Endothelial cell of umbilical vein (primary cell): ENCODE measurements at regions not wholly inside any gene's neighbourhood (a gene's known extent, or its start where the extent isn't known, plus 50 kb on each side); places are given as distances from the start of the nearest gene placed in this dataset.

Experiments used
- EZH2 ChIP-seq: IDR thresholded peaks from 2 replicates; pipeline ENCODE4 v1.6.1; 2012; ENCODE audit warnings: borderline replicate concordance, low read depth, mild to moderate bottlenecking, moderate library complexity, low read length, inconsistent platforms; ENCODE audit not compliant: severe bottlenecking
- FOS ChIP-seq: IDR thresholded peaks from 2 replicates; pipeline ENCODE4 v1.6.1; 2011; ENCODE audit warnings: mild to moderate bottlenecking, low read length, moderate library complexity, borderline replicate concordance; ENCODE audit not compliant: insufficient read depth
- POLR2AphosphoS5 ChIP-seq: IDR thresholded peaks from 2 replicates; pipeline ENCODE4 v1.6.1; 2012; ENCODE audit warnings: low read depth, mild to moderate bottlenecking, control low read depth, low read length, moderate library complexity; ENCODE audit not compliant: insufficient read depth

DNA sequence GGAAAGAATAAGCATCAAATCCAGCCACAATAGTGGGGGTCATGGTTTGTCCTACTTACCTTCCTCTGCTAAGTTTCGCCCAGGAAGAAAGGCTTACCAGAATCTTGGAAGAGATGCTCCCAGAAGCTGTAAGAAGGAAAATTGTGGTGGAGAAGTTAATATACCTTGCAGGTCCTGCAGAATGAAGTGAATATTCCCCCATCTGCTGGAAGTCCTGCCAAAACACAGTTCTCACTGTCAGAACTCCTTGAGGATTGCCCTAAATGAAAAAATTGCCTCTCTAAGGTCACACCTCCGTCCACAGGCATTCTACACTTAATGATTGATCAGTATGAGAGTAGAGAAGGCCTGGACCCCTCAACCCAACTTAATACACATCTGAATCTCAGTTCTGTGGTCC lies 78.4 kb upstream of the RGS21 start:
- TF ChIP-seq POLR2AphosphoS5 (no peak), EZH2 (no peak), FOS (no peak)
